ENCODE measurements at regions not wholly inside any gene's neighbourhood (a gene's known extent, or its start where the extent isn't known, plus 50 kb on each side); places are given as distances from the start of the nearest gene placed in this dataset.
"Not testable (repeated sequence)": the region's sequence is repeated elsewhere in the genome, so short reads cannot be mapped to it uniquely, and the experiment has no call there.

DNA sequence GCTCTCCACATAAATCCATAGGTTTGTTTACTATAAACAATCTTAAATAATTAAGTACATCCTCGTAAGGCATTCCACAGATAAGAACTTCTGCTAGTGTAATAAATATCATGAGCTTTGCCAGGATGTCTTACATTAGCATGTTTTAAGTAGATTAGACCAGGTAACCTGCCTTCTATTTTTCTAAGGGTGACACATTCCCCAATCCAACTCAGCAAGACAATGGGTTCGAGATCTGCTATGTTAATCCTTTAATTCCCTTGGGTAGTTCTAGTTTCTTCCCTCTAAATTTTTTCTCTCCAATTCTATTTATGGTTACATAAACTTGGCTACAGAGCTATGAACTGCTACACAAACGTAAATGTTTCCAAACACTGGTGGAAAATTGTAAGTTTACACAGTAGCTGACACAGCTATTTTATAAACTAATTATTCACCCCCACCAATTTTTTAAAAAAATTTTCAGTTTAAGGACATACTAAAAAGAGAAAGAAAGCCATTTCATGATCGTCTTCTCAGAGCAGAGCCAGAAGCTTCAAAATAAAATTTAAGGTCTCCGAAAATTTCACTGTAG lies 386.5 kb upstream of the SLC39A10 start:
- DNase-seq = no peak

DNA sequence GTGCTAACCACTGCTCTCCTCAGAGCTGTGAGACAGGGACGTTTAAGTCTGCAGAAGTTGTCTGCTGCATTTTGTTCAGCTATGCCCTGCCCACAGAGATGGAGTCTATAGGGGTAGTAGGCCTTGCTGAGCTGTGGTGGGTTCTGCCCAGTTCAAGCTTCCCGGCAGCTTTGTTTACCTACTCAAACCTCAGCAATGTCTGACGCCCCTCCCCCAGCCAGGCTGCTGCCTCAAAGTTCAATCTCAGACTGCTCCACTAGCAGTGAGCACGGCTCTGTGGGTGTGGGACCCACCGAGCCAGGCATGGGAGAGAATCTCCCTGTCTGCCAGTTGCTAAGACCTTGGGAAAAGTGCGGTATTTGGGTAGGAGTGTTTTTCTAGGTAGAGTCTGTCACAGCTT lies 387.8 kb upstream of the SLC39A10 start:
- DNase-seq = no peak

DNA sequence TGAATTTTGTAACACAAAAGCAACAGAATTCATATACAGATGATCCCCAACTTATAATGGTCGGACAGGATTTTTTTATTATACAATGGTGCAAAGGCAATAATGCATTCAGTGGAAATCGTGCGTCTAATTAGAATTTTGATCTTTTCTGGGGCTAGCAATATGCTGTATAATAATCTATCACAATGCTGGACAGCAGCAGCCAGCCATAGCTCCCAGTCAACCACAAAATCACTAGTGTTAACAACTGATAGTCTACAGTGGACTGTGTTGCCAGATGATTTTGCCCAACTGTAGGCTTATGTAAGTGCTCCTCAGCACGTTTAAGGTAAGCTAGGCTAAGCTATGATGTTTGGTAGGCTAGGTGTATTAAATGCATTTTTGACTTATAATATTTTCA lies 399.0 kb upstream of the SLC39A10 start:
- DNase-seq = no peak

DNA sequence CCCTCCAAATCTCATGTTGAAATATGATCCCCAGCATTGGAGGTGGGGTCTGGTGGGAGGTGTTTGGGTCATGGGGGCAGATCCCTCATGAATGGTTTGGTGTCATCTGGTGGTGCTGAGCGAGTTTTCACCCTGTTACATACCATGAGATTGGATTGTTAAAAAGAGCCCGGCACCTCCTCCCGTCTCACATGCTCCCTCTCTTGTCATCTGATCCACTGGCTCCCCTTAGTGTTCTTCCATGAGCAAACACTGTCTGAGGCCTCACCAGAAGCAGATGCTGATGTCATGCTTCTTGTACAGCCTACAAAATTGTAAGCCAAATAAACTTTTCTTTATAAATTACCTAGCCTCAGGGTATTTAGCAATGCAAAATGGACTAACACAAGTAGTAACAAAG lies 405.0 kb upstream of the SLC39A10 start:
- DNase-seq = no peak

DNA sequence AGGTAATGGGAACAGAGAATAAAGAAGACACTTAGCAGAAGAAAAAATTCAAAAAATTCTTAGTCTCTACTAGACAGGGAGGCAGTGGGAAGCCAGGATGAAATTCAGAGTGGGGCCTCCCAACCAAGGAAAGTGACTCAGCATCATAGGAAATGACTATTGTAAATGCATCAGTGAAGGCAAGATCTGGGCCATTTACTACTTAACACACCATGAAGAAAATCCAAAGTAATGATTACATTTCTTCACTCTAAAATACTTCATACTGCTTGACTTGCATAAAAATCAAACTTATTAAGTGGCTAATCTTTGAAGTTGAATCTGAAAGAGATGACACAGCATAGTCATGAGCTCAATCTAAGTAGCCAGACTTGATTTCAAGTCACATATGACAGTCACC lies 405.8 kb upstream of the SLC39A10 start:
- no peak for DNase-seq

DNA sequence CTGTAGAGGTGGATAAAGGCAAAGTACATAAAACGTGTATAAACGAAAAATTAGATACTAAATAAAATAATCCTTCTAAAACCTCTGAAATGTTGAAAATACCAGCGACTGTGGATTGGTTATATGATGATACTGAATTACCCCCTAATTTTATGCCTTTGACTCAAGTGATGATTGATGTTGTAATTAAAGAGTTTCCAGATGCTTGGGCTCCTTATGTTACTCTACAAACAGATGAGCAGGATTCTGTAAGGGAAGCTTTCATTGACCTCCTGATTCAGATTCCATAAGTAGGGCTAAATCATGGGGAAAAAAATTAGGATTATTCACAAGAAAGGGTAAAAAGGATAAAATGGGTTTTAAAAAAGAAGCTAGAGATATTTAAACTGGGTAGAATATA lies 418.2 kb upstream of the SLC39A10 start:
- DNase-seq = peak; percentile 2

DNA sequence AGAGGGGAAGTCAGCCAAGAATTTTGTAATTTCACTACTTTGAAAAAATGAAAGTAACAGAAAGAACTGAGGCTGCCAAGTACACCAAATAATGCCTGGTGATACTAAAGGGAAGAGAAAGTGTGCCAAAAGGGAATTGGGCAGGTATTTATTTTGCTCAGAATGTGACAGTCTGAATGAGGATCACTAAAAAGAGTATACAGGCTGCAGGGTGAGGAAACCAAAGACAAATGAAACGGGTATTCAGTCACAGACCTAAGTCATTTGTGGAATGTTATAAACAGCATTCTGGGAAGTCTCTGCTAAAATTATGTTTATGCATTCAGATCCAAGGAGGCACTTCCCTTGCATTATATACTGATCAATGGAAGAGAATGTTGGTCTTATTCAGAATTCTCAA lies 418.6 kb upstream of the SLC39A10 start:
- DNase-seq = no peak

DNA sequence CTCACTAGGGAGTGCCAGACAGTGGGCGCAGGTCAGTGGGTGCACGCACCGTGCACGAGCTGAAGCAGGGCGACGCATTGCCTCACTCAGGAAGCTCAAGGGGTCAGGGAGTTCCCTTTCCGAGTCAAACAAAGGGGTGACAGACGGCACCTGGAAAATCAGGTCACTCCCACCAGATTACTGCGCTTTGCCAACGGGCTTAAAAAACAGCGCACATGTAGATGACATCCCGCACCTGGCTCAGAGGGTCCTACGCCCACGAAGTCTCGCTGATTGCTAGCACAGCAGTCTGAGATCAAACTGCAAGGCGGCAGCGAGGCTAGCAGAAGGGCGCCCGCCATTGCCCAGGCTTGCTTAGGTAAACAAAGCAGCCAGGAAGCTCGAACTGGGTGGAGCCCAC lies 428.5 kb upstream of the SLC39A10 start:
- DNase-seq = not testable (repeated sequence)

DNA sequence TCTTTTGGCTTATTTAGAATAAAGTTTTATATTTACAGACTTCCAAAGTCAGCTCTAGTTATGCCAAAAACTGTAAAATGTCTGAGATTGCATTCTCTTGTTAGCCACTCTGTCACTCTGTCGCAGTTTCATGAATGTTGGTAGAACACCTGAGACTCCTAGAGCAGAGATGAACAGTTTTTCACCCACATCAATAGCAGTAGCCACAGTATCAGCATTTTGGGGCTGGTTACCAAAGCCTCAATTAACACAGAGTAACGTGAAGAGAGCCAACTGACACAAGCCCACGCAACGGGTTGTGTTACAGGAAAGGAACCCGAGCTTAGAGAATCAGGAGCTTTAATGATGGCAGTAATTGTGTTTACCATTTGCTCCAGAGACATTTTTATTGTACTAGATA lies 443.0 kb upstream of the SLC39A10 start:
- DNase-seq = no peak

DNA sequence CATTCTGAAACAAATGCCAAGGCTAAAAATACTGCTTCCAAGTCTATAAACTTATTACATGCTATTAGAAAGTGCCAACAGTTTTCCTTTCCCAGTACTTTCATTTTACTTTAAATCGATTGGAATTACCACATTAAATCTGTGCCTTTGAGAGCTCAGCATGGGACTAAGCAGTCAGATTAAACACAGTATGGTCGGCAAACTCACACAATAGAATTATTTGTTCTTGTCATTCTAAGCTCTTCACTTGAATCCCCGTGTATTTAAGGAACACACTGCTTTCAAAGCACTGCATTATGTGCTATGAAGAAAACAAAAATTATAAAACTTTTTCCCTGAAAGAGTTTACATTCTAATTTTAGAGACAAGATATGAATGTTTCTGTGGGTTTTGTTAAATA lies 444.4 kb upstream of the SLC39A10 start:
- no peak for DNase-seq

DNA sequence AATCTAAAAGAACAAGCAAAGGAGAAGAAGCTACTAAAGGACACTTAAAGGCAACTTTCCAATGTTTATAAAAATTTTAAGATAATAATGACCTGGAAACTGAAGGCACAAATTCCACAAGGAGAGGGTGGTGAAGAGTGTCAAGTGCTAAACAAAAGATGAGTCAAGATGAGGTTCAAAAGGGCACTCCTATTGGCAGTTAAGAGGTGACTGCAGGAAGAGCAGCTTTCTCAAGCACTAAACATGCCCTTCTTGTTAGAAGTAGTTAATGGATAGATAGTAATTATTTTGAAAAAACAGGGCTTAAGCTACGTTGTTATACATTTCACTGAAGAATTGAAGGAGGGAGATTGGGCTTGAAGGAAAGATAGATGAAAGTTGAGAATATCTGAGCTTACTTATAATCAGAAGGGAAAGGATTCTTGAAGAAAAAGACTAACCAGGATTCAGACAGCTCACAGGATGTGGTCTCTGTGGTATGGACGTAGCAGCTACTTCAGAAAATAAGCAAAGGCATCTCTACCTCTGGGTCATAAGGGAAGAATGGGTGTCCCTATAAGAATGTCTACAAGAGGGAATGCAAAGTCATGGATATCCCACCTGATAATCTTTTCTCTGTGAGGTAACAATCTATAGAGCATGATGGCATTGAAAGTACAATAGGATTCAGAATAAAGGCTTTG lies 454.7 kb upstream of the SLC39A10 start:
- no peak for DNase-seq

DNA sequence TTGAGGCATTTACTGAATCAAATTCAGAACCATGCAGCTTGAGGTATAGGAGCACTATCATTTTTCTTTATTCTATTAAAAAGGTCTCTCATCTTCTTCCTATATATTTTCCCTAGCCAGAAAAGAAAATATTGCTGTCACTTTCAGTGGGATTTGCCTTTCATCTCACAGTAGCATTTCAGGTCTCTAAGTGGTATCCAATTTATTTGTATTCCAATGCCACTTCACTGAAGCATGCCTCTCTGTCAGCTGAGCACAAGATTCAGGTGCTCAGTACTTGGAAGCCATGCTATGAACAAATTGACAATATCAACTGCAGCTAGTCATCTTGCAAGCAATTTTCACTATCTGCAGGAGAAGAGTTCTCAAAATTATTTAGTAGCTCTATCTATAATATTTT lies 457.2 kb upstream of the SLC39A10 start:
- no peak for DNase-seq

DNA sequence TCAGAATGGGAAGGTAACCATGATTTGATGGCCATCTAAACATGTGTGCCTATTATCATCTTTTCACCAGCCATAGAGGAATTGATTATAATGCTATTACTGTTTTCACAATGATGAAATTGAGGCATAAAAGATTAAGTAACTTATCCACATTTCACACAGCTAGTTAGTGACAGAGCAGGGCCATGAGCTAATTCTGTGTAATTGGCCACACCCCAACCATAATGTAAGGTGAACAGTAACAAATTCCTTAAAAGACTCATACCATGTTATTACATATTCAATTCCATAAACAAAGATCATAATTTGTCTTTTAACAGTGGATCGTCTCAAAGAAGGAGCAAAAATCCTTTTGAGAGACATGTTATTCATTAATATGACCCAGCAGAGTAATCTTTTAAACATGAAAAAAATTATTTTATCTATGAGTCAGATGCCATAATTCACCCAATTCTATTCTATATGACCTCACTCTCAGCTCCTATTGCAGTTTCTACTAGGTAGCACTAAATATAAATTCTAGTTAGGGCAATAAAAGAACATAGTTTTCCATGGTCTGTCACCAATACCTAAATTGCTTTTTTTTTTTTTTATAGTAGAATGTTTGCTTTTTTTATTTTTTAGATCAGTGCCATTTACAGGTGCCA lies 475.8 kb upstream of the SLC39A10 start:
- DNase-seq = no peak

DNA sequence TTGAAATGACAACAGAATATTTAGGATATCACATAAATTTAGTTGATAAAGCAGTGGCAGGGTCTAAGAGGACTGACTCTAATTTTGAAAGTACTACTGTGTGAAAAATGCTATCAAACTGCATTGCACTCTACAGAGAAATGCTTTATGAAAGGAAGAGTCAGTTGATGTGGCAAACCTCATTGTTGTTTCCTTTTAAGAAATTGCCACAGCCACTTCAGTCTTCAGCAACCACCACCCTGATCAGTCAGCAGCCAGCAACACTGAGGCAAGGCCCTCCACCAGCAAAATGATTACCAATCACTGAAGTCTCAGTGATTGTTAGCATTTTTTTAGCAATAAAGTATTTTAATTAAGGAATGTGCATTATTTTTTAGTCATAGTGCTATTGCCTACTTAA lies 488.7 kb upstream of the SLC39A10 start:
- DNase-seq = no peak

DNA sequence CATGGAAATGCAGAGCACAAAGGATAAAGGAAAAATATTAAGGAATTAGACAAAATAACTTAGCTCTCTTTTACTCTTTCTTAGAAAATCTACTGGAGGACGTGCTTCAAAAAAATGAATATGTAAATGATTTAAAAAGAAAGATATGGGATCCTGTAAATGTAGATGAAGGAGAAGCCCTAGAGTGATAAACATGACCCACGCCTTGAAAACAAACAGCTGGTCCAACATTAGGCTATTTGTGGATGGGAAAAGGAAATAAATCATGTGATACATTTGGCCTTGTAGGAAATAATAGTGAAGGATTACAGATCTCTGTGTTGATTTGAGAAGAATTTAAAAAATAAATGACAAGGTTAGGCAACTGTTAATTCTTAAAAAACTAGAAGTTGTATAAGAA lies 492.1 kb upstream of the SLC39A10 start:
- DNase-seq = no peak

DNA sequence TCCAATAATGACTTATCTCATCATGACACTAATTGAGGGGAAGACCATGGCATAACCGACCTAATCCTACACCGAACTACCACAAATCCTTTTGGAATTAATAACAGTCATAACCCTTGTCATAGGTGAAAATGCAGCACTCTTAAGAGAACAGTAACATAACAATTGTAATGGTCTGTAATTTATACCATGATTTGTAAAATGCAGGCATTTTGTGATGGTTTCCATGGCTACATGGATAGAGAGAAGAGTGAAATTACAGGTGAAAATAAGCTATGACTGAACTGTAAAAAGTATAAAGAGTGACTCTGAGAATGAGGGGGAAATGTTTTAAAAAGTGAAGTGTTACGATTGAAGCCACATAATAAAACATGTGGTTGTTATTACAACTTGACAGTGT lies 494.1 kb upstream of the SLC39A10 start:
- DNase-seq = no peak

DNA sequence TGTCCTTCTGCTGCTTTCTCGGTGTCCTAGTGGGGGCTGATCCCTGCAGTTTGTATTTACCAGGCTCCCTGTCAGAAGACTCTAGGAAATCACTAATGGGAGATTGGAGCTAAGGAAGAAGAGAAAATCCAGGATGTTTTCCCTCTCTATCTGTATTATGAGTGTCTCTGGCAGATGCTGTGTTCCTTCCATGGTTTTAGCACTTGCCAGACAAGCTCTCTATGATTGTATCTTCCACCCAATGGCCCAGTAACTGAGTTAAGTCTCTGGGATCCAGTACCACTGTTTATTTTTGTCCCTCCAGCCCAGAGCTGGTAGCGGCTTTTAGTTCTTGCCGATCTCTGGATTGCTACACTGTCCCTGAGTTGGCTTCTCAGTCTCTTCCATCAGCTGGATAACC lies 494.8 kb upstream of the SLC39A10 start:
- DNase-seq = no peak

DNA sequence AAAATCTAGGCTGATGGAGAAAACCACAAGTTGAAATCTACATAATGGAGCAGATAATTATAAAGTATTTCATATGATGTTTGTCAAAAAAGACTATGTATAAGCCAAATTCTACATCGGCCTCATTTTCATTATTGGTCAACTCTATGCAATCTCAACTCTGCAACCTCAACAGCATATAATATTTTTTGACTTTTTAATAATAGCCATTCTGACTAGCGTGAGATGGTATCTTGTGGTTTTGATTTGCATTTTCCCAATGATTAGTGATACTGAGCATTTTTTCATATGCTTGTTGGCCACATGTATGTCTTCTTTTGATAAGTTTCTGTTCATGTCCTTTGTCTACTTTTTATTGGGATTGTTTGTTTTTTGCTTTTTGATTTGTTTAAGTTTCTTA lies 496.1 kb upstream of the SLC39A10 start:
- DNase-seq = no peak

DNA sequence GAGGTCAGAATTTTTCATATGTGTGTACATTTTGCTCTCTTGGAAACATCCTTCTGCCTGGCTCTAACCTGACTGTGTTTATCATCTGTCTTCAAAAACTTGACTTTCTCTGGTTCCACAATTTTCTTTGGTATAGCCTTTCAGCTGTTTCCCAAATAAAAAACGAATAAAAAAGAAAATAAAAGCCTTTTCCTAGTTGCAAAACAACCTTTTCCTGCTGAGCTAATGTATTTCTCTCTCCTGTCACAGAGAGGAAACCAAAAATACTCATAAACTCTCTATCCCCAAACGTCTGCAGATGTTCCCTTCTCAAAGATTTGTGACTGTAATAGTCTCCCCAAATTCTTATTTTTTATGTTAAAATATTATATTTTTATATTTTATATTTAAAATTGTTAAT lies 505.3 kb upstream of the SLC39A10 start:
- no peak for DNase-seq

DNA sequence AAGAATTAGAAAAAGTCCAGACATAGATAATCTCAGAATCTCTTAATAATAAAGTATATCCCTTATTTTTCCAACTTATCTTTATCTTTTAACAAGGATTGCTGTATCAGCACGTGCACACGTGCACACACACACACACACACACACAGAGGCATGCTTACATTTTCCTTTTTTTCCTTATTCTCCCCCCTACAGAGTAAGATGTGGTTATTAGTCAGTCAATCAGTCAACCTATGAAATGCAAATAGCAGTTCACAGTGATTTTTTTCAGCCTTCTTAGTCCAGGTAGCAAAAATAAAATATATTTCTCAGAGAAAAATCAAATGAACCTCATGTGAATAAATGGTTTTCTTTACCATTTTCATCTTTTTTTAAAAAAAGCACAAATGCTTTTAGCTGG lies 506.2 kb upstream of the SLC39A10 start:
- no peak for DNase-seq

DNA sequence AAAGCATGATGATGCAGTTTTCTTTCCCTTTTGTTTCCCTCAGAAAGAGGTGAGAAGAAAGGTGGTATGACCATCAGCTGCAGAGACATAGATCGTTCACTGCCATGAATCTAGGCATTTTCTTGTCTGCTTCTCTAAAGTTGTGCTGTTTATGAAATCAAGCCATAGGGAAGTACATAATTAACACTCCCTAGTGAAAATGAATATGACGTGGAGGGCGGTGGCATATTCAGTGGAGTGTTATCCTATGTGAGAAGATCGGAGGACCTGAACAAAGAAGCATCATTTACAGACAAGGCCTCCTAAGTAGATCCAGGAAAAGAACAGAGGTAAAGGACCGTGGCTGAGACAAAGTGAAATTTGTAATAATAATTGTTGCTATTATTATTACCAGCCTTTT lies 509.0 kb upstream of the SLC39A10 start:
- no peak for DNase-seq

DNA sequence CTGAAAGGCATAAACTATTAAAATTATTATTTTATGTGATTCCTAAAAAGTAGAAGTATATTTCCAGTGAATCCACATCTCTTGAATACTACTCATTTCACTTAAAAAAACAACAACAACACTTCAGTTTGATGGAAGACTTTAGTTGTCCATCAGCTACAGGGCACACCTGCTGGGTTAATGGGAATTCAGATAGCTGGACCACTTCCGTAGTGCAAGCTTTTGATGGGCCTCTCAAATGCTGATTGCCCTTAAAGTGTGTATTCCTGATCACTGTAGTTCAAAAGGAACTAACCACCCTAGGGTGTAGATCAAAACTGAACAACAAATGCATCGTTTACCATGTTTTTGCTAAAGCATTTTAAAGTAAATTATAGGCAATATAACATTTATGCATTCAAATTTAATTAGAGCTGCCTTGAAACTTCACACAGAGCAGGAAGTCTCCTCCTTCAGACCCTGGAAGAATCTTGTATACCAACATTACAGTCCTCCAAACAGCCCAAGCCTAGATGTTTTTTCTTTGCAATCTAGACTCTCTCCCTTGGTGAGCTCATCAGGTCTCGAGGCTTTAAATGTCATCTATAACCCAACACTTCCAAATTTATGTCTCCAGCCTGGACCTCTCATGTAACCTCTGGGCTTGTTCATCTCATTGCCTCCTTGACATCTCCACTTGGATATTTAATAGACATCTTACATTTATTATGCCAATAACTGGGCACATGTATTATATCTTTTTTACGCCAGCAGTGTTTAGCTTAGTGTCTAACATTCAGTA lies 510.1 kb upstream of the SLC39A10 start:
- DNase-seq = no peak

DNA sequence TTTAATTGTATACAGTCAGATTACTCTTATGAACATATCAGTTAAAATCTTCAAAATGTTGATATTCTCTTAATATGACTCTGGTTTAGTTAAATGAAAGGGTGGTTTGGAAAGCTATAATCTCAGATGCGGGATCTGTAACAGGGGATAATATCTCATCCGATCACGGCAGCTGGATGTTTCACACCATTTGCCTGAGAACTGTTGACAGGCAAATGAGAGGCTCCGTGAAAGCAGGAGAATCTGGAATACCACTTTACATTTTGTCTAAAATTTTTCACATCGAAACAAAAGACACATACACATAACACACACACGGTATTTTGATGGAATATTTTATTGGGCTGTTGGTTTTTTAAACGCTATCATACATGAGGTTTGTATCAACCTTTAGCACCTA lies 518.6 kb upstream of the SLC39A10 start:
- DNase-seq = no peak

DNA sequence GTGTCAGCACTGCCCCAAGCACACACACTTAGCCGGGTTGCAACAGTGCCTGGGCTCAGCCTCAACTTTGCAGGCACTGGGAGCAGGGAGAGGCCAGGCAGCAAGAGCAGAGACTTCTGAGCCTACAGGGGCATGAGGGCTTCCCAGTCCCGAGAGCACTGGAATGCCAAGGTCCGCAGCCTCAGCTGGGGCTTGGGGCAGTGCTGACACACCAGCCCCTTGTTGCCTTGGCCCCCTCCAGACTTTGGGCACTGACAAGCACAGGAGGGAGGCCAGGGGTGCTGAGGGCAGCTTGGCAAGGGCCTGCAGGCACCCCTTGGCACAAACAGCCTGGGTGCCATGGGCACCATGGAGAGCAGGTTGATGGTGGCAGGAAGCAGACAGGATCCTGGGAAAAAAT lies 531.1 kb upstream of the SLC39A10 start:
- not testable (repeated sequence) for DNase-seq

Measured in DMS 273 treated with DMSO at 0.1 percent for 48 hours (cell line).